Activated T-cell treated with anti-CD3 and anti-CD28 coated beads, Interleukin-2, amount 50 U/mL, for 24 hours (primary cell): ENCODE measurements at regions not wholly inside any gene's neighbourhood (a gene's known extent, or its start where the extent isn't known, plus 50 kb on each side); places are given as distances from the start of the nearest gene placed in this dataset.

Source experiments
- DNase-seq: peaks from one replicate; pipeline ENCODE4 v3.0.0-alpha.2; 2020
- H3K27ac Mint-ChIP-seq: 2 replicates; pipeline ENCODE4 v1.8.0; 2020; ENCODE audit warnings: mild to moderate bottlenecking, mixed read lengths
- H3K27me3 Mint-ChIP-seq: 2 replicates; pipeline ENCODE4 v1.8.0; 2020; ENCODE audit warnings: mixed read lengths
- H3K36me3 Mint-ChIP-seq: 2 replicates; pipeline ENCODE4 v1.8.0; 2020; ENCODE audit warnings: low read depth, mixed read lengths
- H3K4me1 Mint-ChIP-seq: 2 replicates; pipeline ENCODE4 v1.8.0; 2020; ENCODE audit warnings: low read depth, mixed read lengths
- H3K4me3 Mint-ChIP-seq: 2 replicates; pipeline ENCODE4 v1.8.0; 2020; ENCODE audit warnings: mild to moderate bottlenecking, moderate library complexity, mixed read lengths
- H3K9me3 Mint-ChIP-seq: 2 replicates; pipeline ENCODE4 v1.8.0; 2020; ENCODE audit warnings: mixed read lengths

DNA sequence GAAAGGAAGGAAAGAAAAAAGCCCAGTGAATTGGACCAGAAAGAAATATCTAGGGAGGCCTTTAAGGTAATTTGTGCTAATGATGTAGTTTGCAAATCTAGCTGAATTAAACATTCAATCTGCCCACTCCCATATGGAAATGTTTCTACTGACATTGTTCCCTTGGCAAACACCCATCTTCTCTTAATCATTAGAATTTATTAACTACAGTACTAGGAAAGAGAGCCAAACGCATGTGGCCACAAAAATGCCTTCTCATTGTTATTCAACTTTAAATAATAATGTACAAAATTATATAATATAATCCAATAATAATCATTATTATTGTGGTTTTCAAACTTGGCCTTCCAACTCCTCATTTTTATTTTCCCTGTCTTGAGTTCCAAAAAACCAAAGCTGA is 234.7 kb downstream of the NHLRC3 start:
- DNase-seq: no peak
- H3K9me3 Mint-ChIP-seq: no peaks in the 10 kb centered on the region
- H3K27ac Mint-ChIP-seq: no peak overlapping the region
- H3K4me3 Mint-ChIP-seq: no peak overlapping the region
- H3K27me3 Mint-ChIP-seq: peaks cover 19% of the 10 kb centered on the region
- no peaks in the 10 kb centered on the region for H3K36me3 Mint-ChIP-seq
- H3K4me1 Mint-ChIP-seq: no peaks in the 10 kb centered on the region

- Mint-ChIP-seq H3K27ac (no peak overlapping the region), H3K4me1 (no peaks in the 10 kb centered on the region), H3K4me3 (no peak overlapping the region)
These were observed 235.9 kb downstream of the NHLRC3 start for GRCh38 chr13:39273953-39274738.

DNA sequence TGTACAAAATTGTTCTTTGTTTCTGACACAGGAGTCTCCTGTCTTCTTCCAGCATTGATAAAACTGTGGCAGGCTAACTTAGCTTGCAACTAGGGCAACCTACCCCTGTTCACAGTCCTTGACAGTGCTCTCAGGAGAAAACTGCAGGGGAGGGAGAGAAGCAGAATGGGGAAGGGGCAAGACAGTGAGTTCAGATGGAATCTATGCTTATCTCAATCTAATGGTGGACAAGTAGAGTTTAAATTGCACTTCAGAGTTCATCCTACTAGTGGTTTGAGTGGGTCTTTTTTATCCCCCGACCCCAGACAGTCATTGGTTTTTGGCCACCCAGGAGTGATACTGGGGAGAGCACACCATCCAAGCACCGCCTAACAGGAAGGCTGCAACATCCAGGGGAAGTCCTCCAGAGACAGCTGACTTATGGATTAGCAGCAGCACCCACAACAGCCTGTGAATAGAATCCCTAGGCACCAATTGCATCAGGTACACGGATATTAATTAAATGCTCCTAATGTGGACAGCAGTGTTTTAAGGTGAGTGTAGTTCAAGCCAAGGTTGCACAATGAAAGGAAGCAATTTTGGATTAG is 236.6 kb downstream of the NHLRC3 start:
- Mint-ChIP-seq H3K36me3 (no peaks in the 10 kb centered on the region), H3K9me3 (no peaks in the 10 kb centered on the region), H3K4me1 (no peaks in the 10 kb centered on the region), H3K4me3 (no peak overlapping the region), H3K27ac (no peak overlapping the region), H3K27me3 (peaks cover 8% of the 10 kb centered on the region)
- DNase-seq: no peak

More at GRCh38 chr13:39273953-39274738, 235.9 kb downstream of the NHLRC3 start:
- no peaks in the 10 kb centered on the region for H3K36me3 Mint-ChIP-seq
- H3K27me3 Mint-ChIP-seq: peaks cover 11% of the 10 kb centered on the region
- no peaks in the 10 kb centered on the region for H3K9me3 Mint-ChIP-seq
- no peak for DNase-seq

GRCh38 chr13:39279077-39279476 is 240.8 kb downstream of the NHLRC3 start:
- no peak overlapping the region for H3K27ac Mint-ChIP-seq
- H3K4me1 Mint-ChIP-seq: no peaks in the 10 kb centered on the region
- peaks cover 28% of the 10 kb centered on the region for H3K27me3 Mint-ChIP-seq
- no peaks in the 10 kb centered on the region for H3K36me3 Mint-ChIP-seq
- DNase-seq: no peak
- no peaks in the 10 kb centered on the region for H3K9me3 Mint-ChIP-seq
- no peak overlapping the region for H3K4me3 Mint-ChIP-seq

DNA sequence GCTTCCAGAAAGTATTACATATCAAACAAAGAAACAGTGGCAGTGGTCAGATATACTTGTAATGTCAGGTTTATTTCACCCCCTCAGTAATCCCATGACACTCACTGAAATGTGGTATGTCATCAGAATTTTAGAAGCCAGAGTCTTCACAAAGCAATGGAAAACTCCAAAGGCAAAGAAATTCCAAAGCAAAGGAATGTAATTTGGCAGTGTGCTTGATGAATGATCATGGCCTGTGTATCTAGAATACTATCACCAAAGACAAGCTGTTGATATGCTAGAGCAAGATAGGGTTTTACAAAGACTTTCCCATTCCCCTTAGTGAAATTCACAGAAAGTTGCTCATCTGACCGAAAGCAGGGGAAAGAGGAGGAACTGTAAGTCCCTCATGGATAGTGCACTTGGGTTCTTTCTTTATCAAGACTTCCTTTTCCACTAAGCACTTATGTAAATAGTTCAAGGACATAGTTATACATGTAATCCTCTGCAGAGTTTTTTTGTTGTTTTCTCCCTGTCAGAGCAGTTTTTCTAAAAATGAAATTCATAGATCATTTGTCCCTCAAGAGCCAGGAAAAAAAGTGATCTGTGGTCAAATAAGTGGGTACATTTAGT is 243.4 kb downstream of the NHLRC3 start:
- H3K9me3 Mint-ChIP-seq: peaks cover 1% of the 10 kb centered on the region
- no peak overlapping the region for H3K27ac Mint-ChIP-seq
- H3K4me1 Mint-ChIP-seq: no peaks in the 10 kb centered on the region
- DNase-seq: no peak
- peaks cover 30% of the 10 kb centered on the region for H3K27me3 Mint-ChIP-seq
- H3K4me3 Mint-ChIP-seq: no peak overlapping the region
- H3K36me3 Mint-ChIP-seq: no peaks in the 10 kb centered on the region

DNA sequence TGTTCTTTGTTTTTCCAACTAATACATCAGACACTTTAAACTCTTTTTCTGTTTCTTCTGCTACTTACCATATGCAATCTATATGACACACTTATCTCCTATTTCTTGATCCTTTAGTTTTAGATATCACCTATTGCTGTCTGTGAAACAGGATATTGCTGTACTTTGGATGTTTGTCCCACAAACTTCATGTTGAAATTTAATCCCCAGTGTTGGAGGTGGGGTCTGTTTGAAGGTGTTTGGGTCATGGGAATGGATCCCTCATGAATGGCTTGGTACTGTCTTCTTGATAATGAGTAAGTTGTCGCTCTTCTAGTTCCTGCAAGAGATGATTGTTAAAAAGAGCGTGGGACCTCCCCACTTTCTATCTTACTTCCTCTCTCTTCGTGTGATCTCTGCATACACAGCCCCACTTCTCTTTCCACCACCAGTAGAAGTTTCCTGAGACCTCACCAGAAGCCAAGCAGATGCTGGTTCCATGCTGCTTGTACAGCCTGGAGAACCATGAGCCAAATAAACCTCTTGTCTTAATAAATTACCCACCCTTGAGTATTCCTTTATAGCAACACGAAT is 244.2 kb downstream of the NHLRC3 start:
- peaks cover 7% of the 10 kb centered on the region for H3K9me3 Mint-ChIP-seq
- no peak overlapping the region for H3K27ac Mint-ChIP-seq
- DNase-seq: no peak
- H3K27me3 Mint-ChIP-seq: peaks cover 30% of the 10 kb centered on the region
- peaks cover 2% of the 10 kb centered on the region for H3K36me3 Mint-ChIP-seq
- no peaks in the 10 kb centered on the region for H3K4me1 Mint-ChIP-seq
- no peak overlapping the region for H3K4me3 Mint-ChIP-seq

DNA sequence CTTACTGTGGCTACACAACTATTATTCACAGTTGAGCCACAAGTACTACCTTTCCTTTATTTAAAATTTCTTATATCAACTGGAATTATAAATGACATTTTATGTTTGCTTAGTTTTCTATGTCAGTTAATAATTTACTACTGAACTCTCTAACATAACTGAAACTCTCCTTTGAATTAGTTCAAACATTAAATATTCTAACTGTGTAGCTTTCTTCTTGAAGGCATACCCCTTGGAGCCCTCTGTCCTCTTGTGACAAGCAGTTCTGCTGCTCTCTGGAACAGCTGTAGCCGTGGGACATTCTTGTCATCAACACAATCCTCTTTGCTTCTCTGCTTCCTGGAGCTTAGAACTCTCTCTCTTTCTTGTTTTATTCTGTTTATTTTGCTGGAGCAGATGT is 244.8 kb downstream of the NHLRC3 start:
- no peaks in the 10 kb centered on the region for H3K4me1 Mint-ChIP-seq
- H3K36me3 Mint-ChIP-seq: peaks cover 2% of the 10 kb centered on the region
- H3K9me3 Mint-ChIP-seq: peaks cover 7% of the 10 kb centered on the region
- no peak overlapping the region for H3K4me3 Mint-ChIP-seq
- no peak for DNase-seq
- H3K27ac Mint-ChIP-seq: no peak overlapping the region
- H3K27me3 Mint-ChIP-seq: peaks cover 30% of the 10 kb centered on the region

DNA sequence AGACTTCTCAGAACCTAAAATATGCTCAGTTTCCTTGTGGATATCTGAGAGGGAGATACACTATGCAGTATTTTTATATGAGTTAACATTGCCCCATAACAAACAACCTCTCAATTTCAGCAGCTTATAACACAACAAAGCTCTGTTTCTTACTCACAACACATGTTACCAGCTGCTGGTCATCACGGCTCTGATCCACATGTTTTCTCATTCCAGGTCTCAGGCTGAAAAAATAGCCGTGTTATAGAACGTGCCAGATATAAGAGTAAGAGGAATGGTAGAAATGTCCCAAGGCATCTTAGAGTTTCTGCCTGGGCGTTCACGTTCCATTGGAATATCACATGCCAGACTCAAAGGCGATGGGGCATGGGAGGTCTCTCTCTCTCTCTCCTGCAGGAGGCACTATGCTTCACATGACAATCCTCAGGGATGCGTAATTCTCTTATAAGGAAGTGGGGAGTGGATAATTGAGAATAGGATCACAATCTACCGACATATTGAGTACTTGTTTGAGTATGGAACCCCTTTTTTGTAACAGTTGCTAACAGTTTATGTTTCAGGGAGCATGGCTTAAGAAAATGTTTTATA is 246.6 kb downstream of the NHLRC3 start:
- peaks cover 12% of the 10 kb centered on the region for H3K9me3 Mint-ChIP-seq
- H3K36me3 Mint-ChIP-seq: peaks cover 2% of the 10 kb centered on the region
- H3K27ac Mint-ChIP-seq: no peak overlapping the region
- no peaks in the 10 kb centered on the region for H3K4me1 Mint-ChIP-seq
- peaks cover 26% of the 10 kb centered on the region for H3K27me3 Mint-ChIP-seq
- no peak for DNase-seq
- H3K4me3 Mint-ChIP-seq: no peak overlapping the region
